ENCODE measurements at regions not wholly inside any gene's neighbourhood (a gene's known extent, or its start where the extent isn't known, plus 50 kb on each side); places are given as distances from the start of the nearest gene placed in this dataset.
"Not testable (repeated sequence)": the region's sequence is repeated elsewhere in the genome, so short reads cannot be mapped to it uniquely, and the experiment has no call there.

GRCh38 chr6:100228834-100229441 is 234.9 kb upstream of the MCHR2 start:
- DNase-seq (ENCODE audit: low read depth, low spot score): peak; percentile 40

- no peak for DNase-seq (ENCODE audit: low read depth, low spot score)
These were observed 234.4 kb upstream of the MCHR2 start for GRCh38 chr6:100228437-100228833.

- no peak for DNase-seq (ENCODE audit: low read depth, low spot score)
These were observed 232.8 kb upstream of the MCHR2 start for GRCh38 chr6:100226811-100227210.

- not testable (repeated sequence) for DNase-seq (ENCODE audit: low read depth, low spot score)
These were observed 229.9 kb upstream of the MCHR2 start for GRCh38 chr6:100223952-100224351.

GRCh38 chr6:100220543-100220942 is 226.5 kb upstream of the MCHR2 start:
- no peak for DNase-seq (ENCODE audit: low read depth, low spot score)

GRCh38 chr6:100217225-100218012 is 223.4 kb upstream of the MCHR2 start:
- DNase-seq (ENCODE audit: low read depth, low spot score): no peak

GRCh38 chr6:100216760-100217159 is 222.7 kb upstream of the MCHR2 start:
- no peak for DNase-seq (ENCODE audit: low read depth, low spot score)

GRCh38 chr6:100212131-100212530 is 218.1 kb upstream of the MCHR2 start:
- no peak for DNase-seq (ENCODE audit: low read depth, low spot score)

GRCh38 chr6:100210137-100211117 is 216.4 kb upstream of the MCHR2 start:
- DNase-seq (ENCODE audit: low read depth, low spot score): no peak

- DNase-seq (ENCODE audit: low read depth, low spot score): no peak
These were observed 215.5 kb upstream of the MCHR2 start for GRCh38 chr6:100209323-100210136.

GRCh38 chr6:100203400-100203799 is 209.4 kb upstream of the MCHR2 start:
- no peak for DNase-seq (ENCODE audit: low read depth, low spot score)

- no peak for DNase-seq (ENCODE audit: low read depth, low spot score)
These were observed 208.6 kb upstream of the MCHR2 start for GRCh38 chr6:100202417-100203194.

- not testable (repeated sequence) for DNase-seq (ENCODE audit: low read depth, low spot score)
These were observed 202.4 kb upstream of the MCHR2 start for GRCh38 chr6:100196214-100196982.

- DNase-seq (ENCODE audit: low read depth, low spot score): not testable (repeated sequence)
These were observed 201.2 kb upstream of the MCHR2 start for GRCh38 chr6:100195244-100195643.

GRCh38 chr6:100194535-100194934 is 200.5 kb upstream of the MCHR2 start:
- DNase-seq (ENCODE audit: low read depth, low spot score): no peak

GRCh38 chr6:100188754-100189153 is 194.7 kb upstream of the MCHR2 start:
- no peak for DNase-seq (ENCODE audit: low read depth, low spot score)

GRCh38 chr6:100186552-100186951 is 192.5 kb upstream of the MCHR2 start:
- no peak for DNase-seq (ENCODE audit: low read depth, low spot score)

GRCh38 chr6:100185615-100186014 is 191.6 kb upstream of the MCHR2 start:
- no peak for DNase-seq (ENCODE audit: low read depth, low spot score)

- no peak for DNase-seq (ENCODE audit: low read depth, low spot score)
These were observed 190.4 kb upstream of the MCHR2 start for GRCh38 chr6:100184473-100184872.

All from pulmonary artery endothelial cell (primary cell).